NB4 (cell line): ENCODE measurements at regions not wholly inside any gene's neighbourhood (a gene's known extent, or its start where the extent isn't known, plus 50 kb on each side); places are given as distances from the start of the nearest gene placed in this dataset.

Experiments used
- DNase-seq: peaks from one replicate; pipeline ENCODE4 v3.0.0; 2010; ENCODE audit warnings: low read depth
- H3K4me3 ChIP-seq: one replicate; pipeline ENCODE4 v1.5.1; 2011; ENCODE audit warnings: mild to moderate bottlenecking, low read depth, low read length, moderate library complexity
- CTCF ChIP-seq: IDR thresholded peaks from one replicate; pipeline ENCODE4 v1.5.1; 2012; ENCODE audit warnings: low read depth, low read length
- MAX ChIP-seq: IDR thresholded peaks from 2 replicates; pipeline ENCODE4 v1.6.1; 2011; ENCODE audit warnings: low read depth, low read length
- MYC ChIP-seq: IDR thresholded peaks from 2 replicates; pipeline ENCODE4 v1.6.1; 2011; ENCODE audit warnings: low read depth, low read length
- POLR2A ChIP-seq: IDR thresholded peaks from 2 replicates; pipeline ENCODE4 v1.6.1; 2011; ENCODE audit warnings: mild to moderate bottlenecking; ENCODE audit not compliant: insufficient read length; ENCODE audit errors: extremely low read depth

GRCh38 chr18:75904416-75904815, 476.9 kb upstream of the SMIM21 start:
- no peak for DNase-seq
- TF ChIP-seq POLR2A (no peak), CTCF (no peak), MYC (no peak), MAX (no peak)
- no peak overlapping the region for H3K4me3 ChIP-seq

GRCh38 chr18:75898651-75899050, 471.1 kb upstream of the SMIM21 start:
- no peak overlapping the region for H3K4me3 ChIP-seq
- TF ChIP-seq CTCF (no peak), MAX (no peak), POLR2A (no peak), MYC (no peak)
- no peak for DNase-seq

GRCh38 chr18:75897386-75897785, 469.9 kb upstream of the SMIM21 start:
- DNase-seq, result no peak
- H3K4me3 ChIP-seq, result no peak overlapping the region
- TF ChIP-seq MYC (no peak), CTCF (no peak), MAX (no peak), POLR2A (no peak)

GRCh38 chr18:75896865-75897264, 469.4 kb upstream of the SMIM21 start:
- H3K4me3 ChIP-seq, result no peak overlapping the region
- DNase-seq, result no peak
- TF ChIP-seq MYC (no peak), CTCF (no peak), POLR2A (no peak), MAX (no peak)

DNA sequence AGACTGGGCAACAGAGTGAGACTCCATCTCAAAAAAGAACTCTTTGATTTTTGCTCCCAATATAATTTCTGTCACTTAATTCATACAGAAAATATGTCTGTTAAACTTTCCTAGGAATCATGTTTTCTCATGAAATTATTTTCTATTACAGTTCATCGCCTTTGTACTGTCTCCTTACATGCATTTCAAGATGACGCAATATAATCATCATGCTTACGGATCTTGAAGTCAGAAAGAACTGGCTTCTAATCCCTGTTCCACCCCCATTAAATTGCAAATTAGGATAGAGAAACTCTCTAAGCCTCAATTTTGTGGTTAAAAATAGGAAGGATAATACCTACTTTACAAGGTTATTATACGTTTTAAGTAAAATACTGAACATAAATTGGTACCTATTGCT, 467.6 kb upstream of the SMIM21 start:
- TF ChIP-seq MYC, result no peak
- no peak for TF ChIP-seq MAX
- no peak for TF ChIP-seq POLR2A
- TF ChIP-seq CTCF, result no peak
- no peak overlapping the region for H3K4me3 ChIP-seq
- no peak for DNase-seq

DNA sequence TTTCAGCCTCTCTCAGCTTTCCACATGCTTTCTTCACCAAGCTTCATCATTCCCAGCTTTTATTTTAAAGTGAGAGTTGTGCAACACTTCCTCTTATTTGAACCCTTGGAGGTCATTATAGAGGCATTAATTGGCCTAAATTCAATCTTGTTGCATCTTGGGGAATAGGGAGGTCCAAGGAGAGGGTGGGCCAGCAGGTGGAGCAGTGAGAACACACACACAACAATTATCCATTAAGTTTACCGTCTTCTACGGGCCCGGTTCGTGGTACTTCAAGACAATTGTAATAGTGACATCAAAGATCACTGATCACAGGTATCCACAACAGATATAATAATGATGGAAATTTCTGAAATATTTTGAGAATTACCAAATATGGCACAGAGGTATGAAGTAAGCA, 457.2 kb upstream of the SMIM21 start:
- no peak for TF ChIP-seq MAX
- TF ChIP-seq MYC, result no peak
- no peak for TF ChIP-seq POLR2A
- TF ChIP-seq CTCF, result no peak
- peak; percentile 12 for DNase-seq
- no peak overlapping the region for H3K4me3 ChIP-seq
